ENCODE measurements at regions not wholly inside any gene's neighbourhood (a gene's known extent, or its start where the extent isn't known, plus 50 kb on each side); places are given as distances from the start of the nearest gene placed in this dataset.

- no peak overlapping the region for H3K4me3 ChIP-seq (ENCODE audit: insufficient read depth in 1 of 2, low read depth in 1 of 2, low read length in 2 of 2)
- no peak overlapping the region for H3K4me2 ChIP-seq (ENCODE audit: low read length, poor library complexity, severe bottlenecking)
- H4K91ac ChIP-seq (ENCODE audit: low read length): no peak overlapping the region
- no peak overlapping the region for H2AK5ac ChIP-seq (ENCODE audit: low read length, severe bottlenecking)
- H3K23ac ChIP-seq (ENCODE audit: low read length in 2 of 2): no peak overlapping the region
- H3K36me3 ChIP-seq (ENCODE audit: control insufficient read depth in 1 of 2, insufficient read depth in 2 of 2, low read depth in 1 of 2, low read length in 2 of 2): no peaks in the 10 kb centered on the region
- no peak overlapping the region for H3K9ac ChIP-seq (ENCODE audit: low read length)
- H3K14ac ChIP-seq (ENCODE audit: low read length in 2 of 2): no peak overlapping the region
- no peaks in the 10 kb centered on the region for H3K4me1 ChIP-seq (ENCODE audit: control insufficient read depth, insufficient read depth, low read depth, low read length)
- peaks cover 22% of the 10 kb centered on the region for H3K9me3 ChIP-seq (ENCODE audit: control insufficient read depth, low read length)
- no peaks in the 10 kb centered on the region for H3K79me1 ChIP-seq (replicated peaks; ENCODE audit: low read length, poor library complexity, severe bottlenecking)
- no peak overlapping the region for H2BK120ac ChIP-seq (ENCODE audit: low read depth, low read length)
- no peak overlapping the region for H2BK12ac ChIP-seq (ENCODE audit: low read length in 2 of 2)
- no peak overlapping the region for H4K8ac ChIP-seq (ENCODE audit: low read length)
- no peak overlapping the region for H3K27ac ChIP-seq (ENCODE audit: low read length, poor library complexity, severe bottlenecking)
- no peak overlapping the region for H2BK5ac ChIP-seq (ENCODE audit: low read depth, low read length, poor library complexity, severe bottlenecking)
- no peak overlapping the region for H2AFZ ChIP-seq (ENCODE audit: low read depth, low read length)
- H3K27me3 ChIP-seq (ENCODE audit: control insufficient read depth in 1 of 2, insufficient read depth in 1 of 2, low read length in 2 of 2): no peaks in the 10 kb centered on the region
- no peak overlapping the region for H3K18ac ChIP-seq (ENCODE audit: low read depth in 1 of 2, low read length in 2 of 2)
- H2BK15ac ChIP-seq (ENCODE audit: low read depth, poor library complexity, severe bottlenecking): no peak overlapping the region
- no peak for DNase-seq
- no peak overlapping the region for H3K4ac ChIP-seq (ENCODE audit: low read depth in 1 of 2, low read length in 2 of 2)
These were observed 55.3 kb upstream of the POM121L12 start for GRCh38 chr7:52980129-52980528.

- Histone ChIP-seq H3K14ac (ENCODE audit: low read length in 2 of 2) (no peak overlapping the region), H3K4me1 (ENCODE audit: control insufficient read depth, insufficient read depth, low read depth, low read length) (no peaks in the 10 kb centered on the region), H3K9me3 (ENCODE audit: control insufficient read depth, low read length) (peaks cover under 1% of the 10 kb centered on the region), H2AFZ (ENCODE audit: low read depth, low read length) (no peak overlapping the region), H3K4me2 (ENCODE audit: low read length, poor library complexity, severe bottlenecking) (no peak overlapping the region), H4K8ac (ENCODE audit: low read length) (no peak overlapping the region), H3K18ac (ENCODE audit: low read depth in 1 of 2, low read length in 2 of 2) (no peak overlapping the region), H3K4me3 (ENCODE audit: insufficient read depth in 1 of 2, low read depth in 1 of 2, low read length in 2 of 2) (no peak overlapping the region), H3K27ac (ENCODE audit: low read length, poor library complexity, severe bottlenecking) (no peak overlapping the region), H3K79me1 (replicated peaks; ENCODE audit: low read length, poor library complexity, severe bottlenecking) (no peaks in the 10 kb centered on the region), H2AK5ac (ENCODE audit: low read length, severe bottlenecking) (no peak overlapping the region), H2BK15ac (ENCODE audit: low read depth, poor library complexity, severe bottlenecking) (no peak overlapping the region), H4K91ac (ENCODE audit: low read length) (no peak overlapping the region), H3K9ac (ENCODE audit: low read length) (no peak overlapping the region), H3K23ac (ENCODE audit: low read length in 2 of 2) (no peak overlapping the region), H3K27me3 (ENCODE audit: control insufficient read depth in 1 of 2, insufficient read depth in 1 of 2, low read length in 2 of 2) (no peaks in the 10 kb centered on the region), H2BK120ac (ENCODE audit: low read depth, low read length) (no peak overlapping the region), H3K4ac (ENCODE audit: low read depth in 1 of 2, low read length in 2 of 2) (no peak overlapping the region), H3K36me3 (ENCODE audit: control insufficient read depth in 1 of 2, insufficient read depth in 2 of 2, low read depth in 1 of 2, low read length in 2 of 2) (no peaks in the 10 kb centered on the region), H2BK12ac (ENCODE audit: low read length in 2 of 2) (no peak overlapping the region), H2BK5ac (ENCODE audit: low read depth, low read length, poor library complexity, severe bottlenecking) (no peak overlapping the region)
- no peak for DNase-seq
These were observed 62.3 kb upstream of the POM121L12 start for GRCh38 chr7:52973126-52973525.

GRCh38 chr7:52962402-52963076, 72.9 kb upstream of the POM121L12 start:
- H3K18ac ChIP-seq (ENCODE audit: low read depth in 1 of 2, low read length in 2 of 2): no peak overlapping the region
- no peak overlapping the region for H3K4ac ChIP-seq (ENCODE audit: low read depth in 1 of 2, low read length in 2 of 2)
- WGBS: 88% methylated on average over 6 of the region's 7 CpGs
- no peak overlapping the region for H3K4me2 ChIP-seq (ENCODE audit: low read length, poor library complexity, severe bottlenecking)
- no peaks in the 10 kb centered on the region for H3K27me3 ChIP-seq (ENCODE audit: control insufficient read depth in 1 of 2, insufficient read depth in 1 of 2, low read length in 2 of 2)
- H4K8ac ChIP-seq (ENCODE audit: low read length): no peak overlapping the region
- no peak overlapping the region for H2BK5ac ChIP-seq (ENCODE audit: low read depth, low read length, poor library complexity, severe bottlenecking)
- H3K4me3 ChIP-seq (ENCODE audit: insufficient read depth in 1 of 2, low read depth in 1 of 2, low read length in 2 of 2): no peak overlapping the region
- H3K9ac ChIP-seq (ENCODE audit: low read length): no peak overlapping the region
- no peak overlapping the region for H2AFZ ChIP-seq (ENCODE audit: low read depth, low read length)
- H3K9me3 ChIP-seq (ENCODE audit: control insufficient read depth, low read length): peaks cover 7% of the 10 kb centered on the region
- H3K79me1 ChIP-seq (replicated peaks; ENCODE audit: low read length, poor library complexity, severe bottlenecking): no peaks in the 10 kb centered on the region
- peak overlapping the region; percentile 46 for H4K91ac ChIP-seq (ENCODE audit: low read length)
- H3K14ac ChIP-seq (ENCODE audit: low read length in 2 of 2): no peak overlapping the region
- no peak overlapping the region for H2AK5ac ChIP-seq (ENCODE audit: low read length, severe bottlenecking)
- no peak overlapping the region for H3K23ac ChIP-seq (ENCODE audit: low read length in 2 of 2)
- H3K4me1 ChIP-seq (ENCODE audit: control insufficient read depth, insufficient read depth, low read depth, low read length): no peaks in the 10 kb centered on the region
- H2BK12ac ChIP-seq (ENCODE audit: low read length in 2 of 2): no peak overlapping the region
- DNase-seq: peak; percentile 0
- no peak overlapping the region for H2BK15ac ChIP-seq (ENCODE audit: low read depth, poor library complexity, severe bottlenecking)
- no peak overlapping the region for H2BK120ac ChIP-seq (ENCODE audit: low read depth, low read length)
- H3K27ac ChIP-seq (ENCODE audit: low read length, poor library complexity, severe bottlenecking): no peak overlapping the region
- H3K36me3 ChIP-seq (ENCODE audit: control insufficient read depth in 1 of 2, insufficient read depth in 2 of 2, low read depth in 1 of 2, low read length in 2 of 2): no peaks in the 10 kb centered on the region

- Histone ChIP-seq H3K4me1 (ENCODE audit: control insufficient read depth, insufficient read depth, low read depth, low read length) (no peaks in the 10 kb centered on the region), H3K4me3 (ENCODE audit: insufficient read depth in 1 of 2, low read depth in 1 of 2, low read length in 2 of 2) (no peak overlapping the region), H2AFZ (ENCODE audit: low read depth, low read length) (no peak overlapping the region), H4K91ac (ENCODE audit: low read length) (no peak overlapping the region), H3K14ac (ENCODE audit: low read length in 2 of 2) (no peak overlapping the region), H2AK5ac (ENCODE audit: low read length, severe bottlenecking) (no peak overlapping the region), H2BK120ac (ENCODE audit: low read depth, low read length) (no peak overlapping the region), H2BK5ac (ENCODE audit: low read depth, low read length, poor library complexity, severe bottlenecking) (no peak overlapping the region), H2BK12ac (ENCODE audit: low read length in 2 of 2) (no peak overlapping the region), H3K4me2 (ENCODE audit: low read length, poor library complexity, severe bottlenecking) (no peak overlapping the region), H3K9ac (ENCODE audit: low read length) (no peak overlapping the region), H3K27me3 (ENCODE audit: control insufficient read depth in 1 of 2, insufficient read depth in 1 of 2, low read length in 2 of 2) (no peaks in the 10 kb centered on the region), H3K9me3 (ENCODE audit: control insufficient read depth, low read length) (peaks cover 4% of the 10 kb centered on the region), H3K23ac (ENCODE audit: low read length in 2 of 2) (no peak overlapping the region), H3K36me3 (ENCODE audit: control insufficient read depth in 1 of 2, insufficient read depth in 2 of 2, low read depth in 1 of 2, low read length in 2 of 2) (no peaks in the 10 kb centered on the region), H3K79me1 (replicated peaks; ENCODE audit: low read length, poor library complexity, severe bottlenecking) (no peaks in the 10 kb centered on the region), H3K4ac (ENCODE audit: low read depth in 1 of 2, low read length in 2 of 2) (no peak overlapping the region), H3K18ac (ENCODE audit: low read depth in 1 of 2, low read length in 2 of 2) (no peak overlapping the region), H2BK15ac (ENCODE audit: low read depth, poor library complexity, severe bottlenecking) (no peak overlapping the region), H3K27ac (ENCODE audit: low read length, poor library complexity, severe bottlenecking) (no peak overlapping the region), H4K8ac (ENCODE audit: low read length) (no peak overlapping the region)
- WGBS: 73% methylated on average over 1 of the region's 1 CpG
- peak; percentile 43 for DNase-seq
These were observed 74.3 kb upstream of the POM121L12 start for GRCh38 chr7:52961084-52961483.

Data from mesenchymal stem cell (in vitro differentiated cells and primary cell).